ENCODE measurements at regions not wholly inside any gene's neighbourhood (a gene's known extent, or its start where the extent isn't known, plus 50 kb on each side); places are given as distances from the start of the nearest gene placed in this dataset.

DNA sequence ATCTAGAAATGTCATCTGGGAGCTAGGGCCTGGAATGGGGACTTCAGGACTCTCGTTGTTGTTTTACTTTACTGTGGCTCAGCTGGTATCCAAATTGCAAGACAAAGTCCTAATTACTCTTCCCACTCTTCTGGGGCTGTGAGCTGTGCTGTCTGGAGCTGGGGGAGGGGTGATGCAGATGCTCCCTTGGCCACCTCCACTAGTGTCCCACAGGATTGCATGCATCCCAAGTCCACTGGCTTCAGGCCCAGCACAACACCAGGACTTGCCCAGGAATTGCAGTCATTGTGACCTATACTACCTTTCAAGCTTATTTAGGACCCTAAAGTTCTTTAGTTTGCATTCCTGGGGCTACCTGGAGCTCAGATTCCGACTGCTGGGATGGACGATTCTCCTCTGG, 366.1 kb upstream of the FAM47C start:
- TF ChIP-seq, protein P1, sequence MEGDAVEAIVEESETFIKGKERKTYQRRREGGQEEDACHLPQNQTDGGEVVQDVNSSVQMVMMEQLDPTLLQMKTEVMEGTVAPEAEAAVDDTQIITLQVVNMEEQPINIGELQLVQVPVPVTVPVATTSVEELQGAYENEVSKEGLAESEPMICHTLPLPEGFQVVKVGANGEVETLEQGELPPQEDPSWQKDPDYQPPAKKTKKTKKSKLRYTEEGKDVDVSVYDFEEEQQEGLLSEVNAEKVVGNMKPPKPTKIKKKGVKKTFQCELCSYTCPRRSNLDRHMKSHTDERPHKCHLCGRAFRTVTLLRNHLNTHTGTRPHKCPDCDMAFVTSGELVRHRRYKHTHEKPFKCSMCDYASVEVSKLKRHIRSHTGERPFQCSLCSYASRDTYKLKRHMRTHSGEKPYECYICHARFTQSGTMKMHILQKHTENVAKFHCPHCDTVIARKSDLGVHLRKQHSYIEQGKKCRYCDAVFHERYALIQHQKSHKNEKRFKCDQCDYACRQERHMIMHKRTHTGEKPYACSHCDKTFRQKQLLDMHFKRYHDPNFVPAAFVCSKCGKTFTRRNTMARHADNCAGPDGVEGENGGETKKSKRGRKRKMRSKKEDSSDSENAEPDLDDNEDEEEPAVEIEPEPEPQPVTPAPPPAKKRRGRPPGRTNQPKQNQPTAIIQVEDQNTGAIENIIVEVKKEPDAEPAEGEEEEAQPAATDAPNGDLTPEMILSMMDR (IDR thresholded peaks at IDR 0.05) = no peak
- no peak for TF ChIP-seq POLR2A (IDR thresholded peaks at IDR 0.05)
